HG02798 (cell line): ENCODE measurements at regions not wholly inside any gene's neighbourhood (a gene's known extent, or its start where the extent isn't known, plus 50 kb on each side); places are given as distances from the start of the nearest gene placed in this dataset.

Experiments used
- ATAC-seq: cut with Tn5 transposase; IDR thresholded peaks from one replicate; pipeline ENCODE4 v1.9.1; 2021; ENCODE audit warnings: mild to moderate bottlenecking; ENCODE audit not compliant: unreplicated experiment, poor library complexity

- no peak for ATAC-seq
Measured at GRCh38 chr16:86681031-86681756, 102.8 kb downstream of the FOXL1 start.

GRCh38 chr16:86681757-86682106 is 103.4 kb downstream of the FOXL1 start:
- ATAC-seq: no peak

- ATAC-seq: no peak
Measured at GRCh38 chr16:86682219-86682904, 104.0 kb downstream of the FOXL1 start.

- no peak for ATAC-seq
Measured at GRCh38 chr16:86683441-86684194, 105.3 kb downstream of the FOXL1 start.

GRCh38 chr16:86685076-86685475 is 106.7 kb downstream of the FOXL1 start:
- no peak for ATAC-seq

- no peak for ATAC-seq
Measured at GRCh38 chr16:86690970-86691369, 112.6 kb downstream of the FOXL1 start.

GRCh38 chr16:86692426-86692825 is 114.1 kb downstream of the FOXL1 start:
- ATAC-seq: no peak

- ATAC-seq: no peak
Measured at GRCh38 chr16:86693033-86693432, 114.7 kb downstream of the FOXL1 start.

- ATAC-seq: no peak
Measured at GRCh38 chr16:86697715-86698114, 119.4 kb downstream of the FOXL1 start.

- ATAC-seq: no peak
Measured at GRCh38 chr16:86700046-86700945, 121.9 kb downstream of the FOXL1 start.

- no peak for ATAC-seq
Measured at GRCh38 chr16:86701286-86701975, 123.1 kb downstream of the FOXL1 start.

- no peak for ATAC-seq
Measured at GRCh38 chr16:86702824-86703588, 124.7 kb downstream of the FOXL1 start.

GRCh38 chr16:86704516-86704915 is 126.2 kb downstream of the FOXL1 start:
- no peak for ATAC-seq

GRCh38 chr16:86706726-86707125 is 128.4 kb downstream of the FOXL1 start:
- no peak for ATAC-seq

- ATAC-seq: no peak
Measured at GRCh38 chr16:86707171-86707570, 128.8 kb downstream of the FOXL1 start.

GRCh38 chr16:86707581-86707980 is 129.2 kb downstream of the FOXL1 start:
- no peak for ATAC-seq

- no peak for ATAC-seq
Measured at GRCh38 chr16:86708431-86708830, 130.1 kb downstream of the FOXL1 start.

- no peak for ATAC-seq
Measured at GRCh38 chr16:86709103-86709502, 130.8 kb downstream of the FOXL1 start.
